ENCODE measurements at regions not wholly inside any gene's neighbourhood (a gene's known extent, or its start where the extent isn't known, plus 50 kb on each side); places are given as distances from the start of the nearest gene placed in this dataset.

- TF ChIP-seq CTCF (IDR thresholded peaks at IDR 0.05): no peak
- TF ChIP-seq EZH2 (IDR thresholded peaks at IDR 0.05): no peak
- TF ChIP-seq EZH2phosphoT487 (IDR thresholded peaks at IDR 0.05): no peak
Measured at GRCh38 chr3:188942191-188942590, 229.6 kb upstream of the TPRG1 start.

Data from neural progenitor cell (in vitro differentiated cells).